Prostate gland (tissue), 2 donors: ENCODE measurements at regions not wholly inside any gene's neighbourhood (a gene's known extent, or its start where the extent isn't known, plus 50 kb on each side); places are given as distances from the start of the nearest gene placed in this dataset.

Experiments
- DNase-seq: peaks from one replicate; pipeline ENCODE4 v3.0.0-alpha.2; 2019; ENCODE audit warnings: low spot score
- H3K27ac ChIP-seq, 2 donors: fragments of 200-600 bp; sonication (generic); 2 replicates each; pipeline ENCODE4 v1.5.1; 2017 to 2019
- H3K27me3 ChIP-seq: fragments of 200-600 bp; sonication (generic); replicated peaks from 2 replicates; pipeline ENCODE4 v1.5.1; 2019; ENCODE audit not compliant: insufficient read depth
- H3K36me3 ChIP-seq, 2 donors: fragments of 200-600 bp; sonication (generic); 1 replicate in 1 of 2; 2 replicates in 1 of 2; pipeline versions ENCODE4 v1.5.1 to v1.8.1; 2017 to 2019
- H3K4me1 ChIP-seq: fragments of 200-600 bp; sonication (generic); replicated peaks from 2 replicates; pipeline ENCODE4 v1.5.1; 2019
- H3K4me3 ChIP-seq, 2 donors: fragments of 200-600 bp; sonication (generic); 2 replicates each; pipeline ENCODE4 v1.5.1; 2017 to 2019
- H3K9me3 ChIP-seq: fragments of 200-600 bp; sonication (generic); 2 replicates; pipeline ENCODE4 v1.5.1; 2017
- CTCF ChIP-seq, 4 experiments: fragments of 200-600 bp in 2 of 4; fragments of 450-650 bp in 2 of 4; sonication (generic) in 2 of 4; IDR thresholded peaks; 1 replicate in 3 of 4; 2 replicates in 1 of 4; pipeline ENCODE4 v1.5.1; 2016 to 2019; ENCODE audit warnings: antibody characterized with exemption in 4 of 4, mild to moderate bottlenecking in 2 of 4, moderate library complexity in 2 of 4
- POLR2A ChIP-seq: fragments of 450-650 bp; IDR thresholded peaks from one replicate; pipeline ENCODE4 v1.6.1; 2016; ENCODE audit warnings: antibody characterized with exemption, mild to moderate bottlenecking
- POLR2AphosphoS5 ChIP-seq: sonication (generic); formaldehyde crosslinking; IDR thresholded peaks from one replicate; pipeline ENCODE4 v1.6.1; 2017; ENCODE audit warnings: antibody characterized with exemption
- WGBS: methylation state at CpG from one replicate; pipeline ENCODE4 v1.1.5; 2018; 5-methylcytosine and 5-hydroxymethylcytosine counted together
- intact Hi-C: fragments of 100-400 bp; cut with DNase I; formaldehyde crosslinking; loops from one replicate; pipeline ENCODE4 v1.14.2; 2022

GRCh38 chr6:137434640-137435039 is 59.6 kb downstream of the OLIG3 start:
- no peak overlapping the region for H3K4me3 ChIP-seq
- no peaks in the 10 kb centered on the region for H3K4me1 ChIP-seq
- H3K27ac ChIP-seq = no peak overlapping the region
- TF ChIP-seq CTCF (IDR thresholded peaks at IDR 0.05) (no peak), POLR2AphosphoS5 (no peak), POLR2A (no peak)
- H3K9me3 ChIP-seq = no peaks in the 10 kb centered on the region
- no peak for DNase-seq
- no peaks in the 10 kb centered on the region for H3K27me3 ChIP-seq
- WGBS = 83% methylated on average over 4 of the region's 4 CpGs
- H3K36me3 ChIP-seq = no peaks in the 10 kb centered on the region
- intact Hi-C loops = no loop called here

- Histone ChIP-seq H3K4me1 (no peaks in the 10 kb centered on the region), H3K27me3 (no peaks in the 10 kb centered on the region), H3K36me3 (no peaks in the 10 kb centered on the region), H3K4me3 (no peak overlapping the region), H3K27ac (no peak overlapping the region), H3K9me3 (no peaks in the 10 kb centered on the region)
- TF ChIP-seq POLR2A (no peak), CTCF (IDR thresholded peaks at IDR 0.05) (no peak), POLR2AphosphoS5 (no peak)
- intact Hi-C loops = no loop called here
- no peak for DNase-seq
- WGBS = 91% methylated on average over 4 of the region's 4 CpGs
Measured at GRCh38 chr6:137432054-137432611, 62.1 kb downstream of the OLIG3 start.

- 87% methylated on average over 4 of the region's 4 CpGs for WGBS
- intact Hi-C loops = no loop called here
- H3K4me3 ChIP-seq = no peak overlapping the region
- DNase-seq = no peak
- H3K27ac ChIP-seq = no peak overlapping the region
- no peaks in the 10 kb centered on the region for H3K4me1 ChIP-seq
- TF ChIP-seq POLR2AphosphoS5 (no peak), POLR2A (no peak), CTCF (IDR thresholded peaks at IDR 0.05) (no peak)
- no peaks in the 10 kb centered on the region for H3K27me3 ChIP-seq
- H3K36me3 ChIP-seq = no peaks in the 10 kb centered on the region
- H3K9me3 ChIP-seq = no peaks in the 10 kb centered on the region
Measured at GRCh38 chr6:137430954-137431353, 63.2 kb downstream of the OLIG3 start.

- DNase-seq = no peak
- Histone ChIP-seq H3K9me3 (no peaks in the 10 kb centered on the region), H3K27ac (no peak overlapping the region), H3K36me3 (no peaks in the 10 kb centered on the region), H3K4me1 (no peaks in the 10 kb centered on the region), H3K27me3 (no peaks in the 10 kb centered on the region), H3K4me3 (no peak overlapping the region)
- TF ChIP-seq CTCF (IDR thresholded peaks at IDR 0.05) = no peak
- no peak for TF ChIP-seq POLR2A
- no peak for TF ChIP-seq POLR2AphosphoS5
- 85% methylated on average over 7 of the region's 7 CpGs for WGBS
- intact Hi-C loops = no loop called here
Measured at GRCh38 chr6:137427656-137428290, 66.4 kb downstream of the OLIG3 start.

- WGBS = 94% methylated on average over 2 of the region's 2 CpGs
- intact Hi-C loops = no loop called here
Measured at GRCh38 chr6:137426007-137426689, 68.0 kb downstream of the OLIG3 start.

More at GRCh38 chr6:137426007-137426689, 68.0 kb downstream of the OLIG3 start:
- Histone ChIP-seq H3K4me3 (no peak overlapping the region), H3K27ac (no peak overlapping the region), H3K9me3 (no peaks in the 10 kb centered on the region), H3K36me3 (no peaks in the 10 kb centered on the region), H3K4me1 (no peaks in the 10 kb centered on the region), H3K27me3 (no peaks in the 10 kb centered on the region)
- DNase-seq = no peak
- no peak for TF ChIP-seq POLR2A
- no peak for TF ChIP-seq POLR2AphosphoS5
- TF ChIP-seq CTCF (IDR thresholded peaks at IDR 0.05) = no peak
